ENCODE measurements at regions not wholly inside any gene's neighbourhood (a gene's known extent, or its start where the extent isn't known, plus 50 kb on each side); places are given as distances from the start of the nearest gene placed in this dataset.
"Not testable (repeated sequence)": the region's sequence is repeated elsewhere in the genome, so short reads cannot be mapped to it uniquely, and the experiment has no call there.

DNA sequence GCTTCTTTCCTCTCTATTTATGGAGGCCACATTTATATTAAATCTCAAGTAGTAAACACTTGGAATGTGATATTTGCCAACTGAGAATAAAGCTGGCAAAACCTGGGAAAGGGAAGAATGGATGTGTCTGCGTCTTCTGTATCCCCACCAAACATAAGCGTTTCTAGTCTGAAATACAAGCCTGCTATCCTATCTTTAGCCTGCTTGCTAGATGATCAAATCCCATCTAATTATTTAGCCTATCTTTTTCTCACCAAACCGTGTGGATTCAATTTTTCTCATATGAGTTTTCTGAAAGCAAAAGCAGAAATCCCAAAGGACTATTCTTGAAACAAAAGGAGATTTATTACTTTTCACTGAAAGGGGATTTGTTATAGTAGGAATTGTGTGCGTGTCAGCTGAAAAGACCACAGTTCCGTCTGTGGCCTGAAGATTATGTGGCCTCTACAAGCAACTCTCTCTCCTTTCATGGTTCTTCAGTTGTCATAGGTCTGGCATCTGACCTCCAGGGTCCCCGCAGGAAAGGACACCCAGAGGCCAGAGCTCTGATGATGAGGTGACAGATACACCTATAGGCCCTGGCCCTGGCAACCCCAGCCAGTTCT is 266.0 kb upstream of the MCTP2 start:
- intact Hi-C loops (cut with micrococcal nuclease) = no loop called here

DNA sequence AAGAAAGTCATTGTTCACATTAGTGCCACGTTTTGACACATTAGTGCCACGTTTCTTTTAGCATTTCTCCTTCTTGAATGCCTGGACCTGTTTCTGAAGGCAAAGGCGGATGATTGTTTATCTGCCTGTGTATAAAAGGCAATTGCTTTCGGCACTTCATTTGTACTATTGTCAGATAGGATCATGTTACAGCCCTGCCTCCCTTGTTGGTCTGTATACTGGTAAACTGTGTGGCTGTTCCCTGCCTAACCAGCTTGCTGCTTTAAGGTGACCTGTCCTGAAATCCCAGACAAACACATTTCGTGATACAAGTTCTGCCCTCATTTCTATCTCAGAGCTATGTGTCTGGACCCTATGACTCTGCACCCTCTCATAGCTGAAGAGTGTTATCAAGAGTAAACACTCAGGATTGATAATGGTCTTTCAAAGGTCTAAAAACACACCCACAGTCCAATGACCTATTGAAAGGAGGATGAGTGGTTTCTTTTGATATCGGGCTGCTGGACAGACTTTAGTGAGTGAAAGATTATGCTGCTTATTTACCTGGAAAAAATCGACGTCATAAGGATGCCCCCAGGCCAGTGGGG is 276.3 kb upstream of the MCTP2 start:
- intact Hi-C loops (cut with micrococcal nuclease) = no loop called here

DNA sequence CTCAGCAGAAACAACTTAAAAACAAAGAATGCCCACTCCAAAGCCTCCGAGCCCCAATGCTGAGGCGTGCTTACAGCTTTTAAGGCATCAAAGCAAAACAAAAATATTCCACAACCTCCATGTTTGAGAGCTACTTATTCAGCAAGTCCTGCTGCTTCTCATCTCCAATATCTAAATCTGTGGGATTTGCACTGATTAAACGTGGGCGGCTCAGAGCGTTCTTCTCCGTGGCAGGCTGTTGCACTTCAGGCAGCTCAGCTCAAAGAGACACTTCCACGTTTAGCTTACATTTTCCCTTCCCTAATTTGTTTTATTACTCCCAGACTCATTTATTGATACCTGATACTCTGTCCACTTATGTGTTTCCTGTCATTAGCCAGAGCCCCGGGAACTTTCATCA is 282.6 kb upstream of the MCTP2 start:
- intact Hi-C loops (cut with micrococcal nuclease) = no loop called here

DNA sequence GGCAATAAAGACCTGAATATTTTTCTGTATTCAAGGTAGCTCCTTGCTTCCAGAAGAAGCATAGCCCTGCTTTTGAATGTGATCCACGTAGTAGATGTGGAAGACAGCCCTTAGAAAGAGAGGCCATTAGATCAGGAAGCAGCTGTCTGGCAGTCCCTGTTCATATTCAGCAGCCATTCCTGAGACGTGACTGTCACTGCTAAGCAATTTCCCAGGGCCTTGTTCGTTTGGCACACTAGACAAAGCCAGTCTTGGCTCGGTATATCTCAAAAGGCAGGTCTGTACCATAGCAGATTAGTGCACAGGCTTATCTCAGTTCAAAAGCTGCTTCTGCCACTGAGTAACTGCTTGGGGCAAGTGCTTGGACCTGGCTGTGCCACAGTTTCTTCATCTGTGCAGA is 287.8 kb upstream of the MCTP2 start:
- intact Hi-C loops (cut with micrococcal nuclease) = no loop called here

DNA sequence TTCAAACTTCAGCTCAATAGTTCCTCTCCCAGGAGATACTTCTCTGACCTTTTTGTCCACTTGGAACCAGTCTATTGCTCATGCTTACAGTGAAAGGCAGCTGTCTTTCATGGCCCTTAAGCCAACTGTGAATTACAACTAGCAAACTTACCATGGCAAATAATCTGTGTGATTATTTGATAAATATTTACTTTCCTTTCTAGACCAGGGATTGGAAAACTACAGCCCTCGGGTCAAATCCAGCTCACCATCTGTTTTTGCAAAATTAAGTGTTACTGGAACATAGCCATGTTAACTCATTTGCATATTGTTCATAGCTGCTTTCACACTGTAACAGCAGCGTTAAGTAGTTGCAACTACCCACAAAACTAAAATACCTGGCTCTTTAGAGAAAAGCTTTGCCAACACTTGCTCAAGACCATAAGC is 289.1 kb upstream of the MCTP2 start:
- intact Hi-C loops (cut with micrococcal nuclease) = no loop called here

DNA sequence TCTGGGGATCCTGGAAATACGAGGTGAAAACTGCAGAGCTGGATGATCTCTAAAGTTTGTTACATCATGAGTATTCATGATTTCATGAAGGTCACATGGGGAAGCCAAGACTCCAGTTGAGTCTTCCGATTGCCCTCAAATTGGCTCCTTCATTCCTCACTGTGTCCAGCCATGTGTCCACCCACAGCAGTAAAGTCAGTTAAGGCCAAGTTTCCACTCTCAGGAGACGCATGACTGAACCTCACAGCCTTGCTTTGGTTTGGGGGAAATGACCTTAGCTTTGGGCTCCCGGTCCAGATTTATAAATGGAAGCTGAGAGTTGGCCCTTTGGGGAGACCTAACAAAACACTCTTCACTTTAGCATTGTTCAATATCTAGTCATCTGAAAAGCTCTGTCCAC is 289.7 kb upstream of the MCTP2 start:
- intact Hi-C loops (cut with micrococcal nuclease) = no loop called here

DNA sequence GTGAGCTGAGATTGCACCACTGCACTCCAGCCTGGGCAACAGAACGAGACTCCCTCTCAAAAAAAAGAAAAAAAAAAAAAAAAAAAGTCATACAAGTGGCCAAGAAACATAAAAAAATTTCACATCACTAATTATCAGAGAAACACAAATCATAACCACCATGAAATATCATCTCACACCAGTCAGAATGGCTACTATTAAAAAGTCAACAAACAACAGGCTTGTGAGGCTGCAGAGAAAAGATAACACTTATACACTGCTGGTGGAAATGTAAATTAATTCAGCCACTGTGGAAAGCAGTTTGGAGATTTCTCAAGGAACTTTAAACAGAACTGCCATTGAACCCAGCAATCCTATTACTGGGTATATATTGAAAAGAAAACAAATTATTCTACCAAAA is 291.1 kb upstream of the MCTP2 start:
- intact Hi-C loops (cut with micrococcal nuclease) = no loop called here

DNA sequence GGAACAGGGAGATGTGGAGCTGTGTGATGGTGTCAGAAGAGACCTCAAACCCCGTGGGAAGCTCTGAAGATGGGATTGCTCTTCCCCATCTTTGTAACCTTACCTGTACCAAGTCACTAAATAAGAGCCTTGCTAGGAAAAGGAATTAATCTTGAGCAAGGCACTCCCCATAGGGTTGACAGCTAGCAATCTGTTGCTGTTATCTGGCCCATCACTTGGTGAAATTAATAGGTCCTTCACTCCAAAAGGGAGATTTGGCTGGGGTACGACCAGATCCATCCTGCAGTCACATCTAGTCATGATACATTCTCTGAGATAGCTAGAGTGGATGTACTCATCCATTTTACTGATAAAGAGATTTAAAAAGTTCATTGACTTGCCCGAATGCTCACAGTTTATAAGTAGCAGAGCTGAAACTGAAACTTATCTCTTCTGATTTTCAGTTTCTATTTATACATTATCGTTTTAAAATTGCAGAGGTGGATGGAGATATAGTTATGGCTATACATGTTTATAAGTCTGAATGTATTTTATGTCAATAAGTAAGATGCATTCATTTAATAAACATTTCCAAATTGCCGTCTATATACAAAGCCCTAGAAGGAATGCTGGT is 299.1 kb upstream of the MCTP2 start:
- intact Hi-C loops (cut with micrococcal nuclease) = no loop called here

DNA sequence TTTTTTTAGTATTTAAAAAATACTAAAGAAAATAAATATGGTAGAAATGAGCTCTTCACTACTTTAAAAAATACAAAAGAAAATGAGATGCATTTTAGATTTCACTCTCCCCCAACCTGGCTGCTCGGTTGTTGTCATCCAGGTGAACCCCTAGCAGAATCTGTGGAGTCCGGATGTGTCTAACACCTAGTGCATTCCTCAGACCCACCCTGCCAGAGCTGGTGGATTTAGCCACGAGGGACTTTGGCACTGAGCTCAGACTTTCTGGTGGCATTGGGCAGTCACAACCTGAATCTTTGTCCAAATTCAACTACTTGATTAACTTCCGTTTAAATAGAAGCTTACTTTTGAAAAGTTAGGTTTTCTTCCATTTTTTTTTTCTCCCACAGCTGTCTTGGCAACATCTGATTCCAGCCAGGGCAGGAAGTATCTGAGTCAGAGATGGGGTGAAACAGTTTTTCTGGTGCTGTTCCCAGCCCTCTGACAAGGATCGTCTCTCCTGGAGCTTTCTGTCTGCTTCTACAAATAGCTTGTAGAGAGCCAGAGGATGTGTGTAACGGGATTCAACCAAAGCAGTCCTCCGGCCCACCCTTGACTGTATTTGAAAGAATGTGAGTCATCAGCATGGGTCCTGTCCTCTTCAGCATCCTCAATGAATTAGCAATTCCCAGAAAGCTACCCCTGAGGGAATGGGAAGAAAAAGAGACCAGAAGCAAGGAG is 301.8 kb upstream of the MCTP2 start:
- intact Hi-C loops (cut with micrococcal nuclease) = no loop called here

DNA sequence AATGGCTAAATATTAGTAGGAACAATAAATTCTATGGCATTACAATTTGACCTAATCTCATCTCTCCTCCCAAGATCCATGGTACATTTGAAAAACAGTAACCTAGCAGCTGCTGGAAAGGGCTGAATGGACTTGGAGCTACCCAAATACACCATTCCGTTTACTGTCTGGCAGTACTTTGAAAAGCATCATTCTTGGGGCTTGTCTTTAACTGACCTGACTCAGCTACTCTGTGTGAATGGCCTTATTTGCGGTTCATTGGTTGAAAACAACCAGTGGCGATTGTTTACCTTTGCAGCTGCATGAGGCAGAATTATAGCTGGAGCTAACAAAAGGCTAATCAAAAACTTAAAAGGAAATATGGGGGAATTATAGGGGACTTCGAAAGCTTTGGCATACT is 311.2 kb upstream of the MCTP2 start:
- intact Hi-C loops (cut with micrococcal nuclease) = no loop called here

DNA sequence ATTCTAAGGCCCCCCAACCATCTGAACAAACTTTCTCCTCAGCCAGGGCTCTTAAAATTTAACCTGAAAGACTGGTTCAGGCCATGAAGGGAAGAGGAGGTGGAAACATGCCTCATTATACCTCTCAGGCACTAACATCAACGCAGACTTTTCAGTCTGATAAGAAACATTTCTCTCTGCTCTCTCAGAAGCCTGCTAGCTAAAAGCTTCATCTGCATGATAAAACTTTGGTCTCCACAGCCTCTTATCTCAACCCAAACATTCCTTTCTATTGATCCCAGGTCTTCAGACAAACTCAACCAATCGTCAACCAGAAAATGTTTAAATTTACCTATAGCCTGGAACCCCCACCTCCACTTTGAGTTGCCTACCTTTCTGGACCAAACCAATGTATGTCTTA is 312.6 kb upstream of the MCTP2 start:
- intact Hi-C loops (cut with micrococcal nuclease) = not testable (repeated sequence)

DNA sequence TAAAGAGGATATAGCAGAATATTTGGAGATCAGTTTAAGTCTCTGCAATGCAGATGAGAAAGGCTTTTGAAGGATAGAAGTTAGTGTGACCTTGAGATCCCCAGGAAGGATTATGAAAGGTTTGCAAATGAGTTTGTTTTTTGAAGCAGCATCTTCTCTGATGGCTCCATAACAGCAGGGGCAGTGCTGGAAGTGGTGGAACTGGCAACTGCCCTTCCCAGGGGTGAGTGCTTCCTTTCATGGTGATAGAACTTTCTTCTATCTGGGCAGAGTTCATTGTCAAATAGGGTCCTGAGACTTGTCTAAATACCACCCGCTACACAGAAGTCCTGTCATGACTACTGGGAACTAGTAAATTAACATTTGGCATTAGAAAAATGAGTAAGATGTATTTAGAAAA is 314.2 kb upstream of the MCTP2 start:
- intact Hi-C loops (cut with micrococcal nuclease) = no loop called here

DNA sequence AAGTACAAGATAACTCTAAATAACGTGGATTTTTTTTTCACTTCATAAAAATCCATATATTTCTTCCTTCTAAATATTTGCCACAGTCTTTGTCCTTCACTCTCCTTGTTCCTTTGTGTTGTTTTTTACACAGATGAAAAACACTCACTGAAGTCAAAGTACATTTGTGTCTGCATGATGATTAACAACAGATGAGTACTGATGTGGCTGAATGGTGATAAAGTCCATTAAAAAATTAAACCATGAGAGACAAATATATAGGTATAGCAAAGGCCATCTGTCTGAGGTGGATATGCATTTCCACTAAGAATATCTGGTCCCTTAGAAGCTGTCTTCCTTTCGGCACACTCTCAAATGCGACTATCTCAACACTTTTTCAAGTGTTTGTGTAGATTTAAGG is 317.5 kb upstream of the MCTP2 start:
- intact Hi-C loops (cut with micrococcal nuclease) = no loop called here

DNA sequence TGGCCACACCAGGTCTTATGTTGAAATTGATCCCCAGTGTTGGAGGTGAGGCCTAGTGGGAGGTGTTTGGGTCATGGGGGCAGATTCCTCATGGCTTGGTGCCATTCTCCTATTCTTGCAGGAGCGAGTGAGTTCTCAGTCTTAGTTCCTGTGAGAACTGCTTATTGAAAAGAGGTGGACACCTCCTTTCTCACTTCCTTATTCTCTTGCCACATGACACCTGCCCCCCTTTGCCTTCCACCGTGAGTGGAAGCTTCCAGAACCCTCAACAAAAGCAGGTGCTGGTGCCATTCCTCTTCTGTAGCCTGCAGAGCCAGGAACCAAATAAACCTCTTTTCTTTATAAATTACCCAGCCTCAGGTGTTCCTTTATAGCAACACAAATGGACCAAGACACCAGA is 318.1 kb upstream of the MCTP2 start:
- intact Hi-C loops (cut with micrococcal nuclease) = no loop called here

DNA sequence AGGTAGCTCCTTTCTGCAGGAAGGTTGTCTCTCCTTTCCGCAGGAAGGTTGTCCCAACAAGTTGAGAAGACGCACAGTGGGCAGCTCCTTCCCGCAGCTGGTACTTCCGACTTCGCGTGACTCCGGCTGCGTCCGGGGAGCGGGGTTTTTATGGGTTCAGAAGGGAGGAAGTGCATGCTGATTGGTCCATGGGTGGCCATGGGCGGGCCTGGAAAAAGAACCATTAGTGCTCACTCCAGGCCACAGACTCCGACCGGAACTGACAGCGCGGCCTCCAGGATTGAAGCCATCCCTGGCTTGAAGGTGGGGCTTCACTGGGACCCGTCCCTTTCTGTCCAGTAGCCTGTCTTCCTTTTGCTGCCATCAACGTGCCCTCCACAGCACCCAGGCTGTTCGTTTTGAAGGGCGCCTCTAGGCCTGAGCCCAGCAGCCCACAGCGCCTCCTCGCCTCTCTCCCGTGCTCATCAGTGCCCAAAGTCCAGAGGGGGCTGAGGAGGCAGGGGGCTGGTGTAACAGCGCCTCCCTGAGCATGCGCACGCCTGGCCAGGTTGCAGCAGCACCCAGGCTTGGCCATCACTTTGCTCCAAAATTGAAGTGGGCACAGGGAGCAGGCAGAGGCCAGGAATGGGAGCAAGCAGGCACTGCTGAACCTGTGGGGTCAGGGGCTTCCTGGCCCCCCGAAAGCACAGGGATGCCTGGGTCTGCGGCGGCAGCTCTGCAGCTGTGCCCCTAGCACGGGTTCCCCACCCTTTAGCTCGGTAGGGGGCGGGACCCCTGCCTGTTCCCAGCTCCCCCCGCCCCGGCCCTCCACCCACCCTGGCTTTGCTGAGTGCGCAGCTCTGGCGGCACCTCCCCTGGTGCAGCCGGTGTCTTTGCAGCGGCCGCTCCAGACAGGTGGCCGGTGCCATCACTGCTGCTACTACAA is 330.6 kb upstream of the MCTP2 start:
- intact Hi-C loops (cut with micrococcal nuclease) = no loop called here

DNA sequence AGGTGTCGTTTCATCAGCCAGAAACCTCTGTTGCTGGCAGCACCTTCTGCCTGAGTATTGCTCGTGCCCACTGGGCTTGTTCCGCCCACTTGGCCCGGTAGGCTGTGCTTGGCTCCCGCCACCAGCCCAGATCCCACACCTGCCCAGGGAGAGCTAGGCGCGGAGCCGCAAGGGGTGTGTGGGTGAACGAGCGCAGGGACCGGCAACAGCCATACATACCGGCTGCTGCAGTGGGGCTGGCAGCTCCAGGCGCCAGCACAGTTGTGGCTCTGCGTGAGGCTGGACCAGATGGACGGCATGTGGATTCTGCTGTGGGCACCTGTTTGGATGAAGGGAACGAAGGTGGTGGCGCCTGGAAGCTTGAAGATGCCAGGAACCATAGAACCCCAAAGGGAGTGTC is 331.5 kb upstream of the MCTP2 start:
- intact Hi-C loops (cut with micrococcal nuclease) = no loop called here

DNA sequence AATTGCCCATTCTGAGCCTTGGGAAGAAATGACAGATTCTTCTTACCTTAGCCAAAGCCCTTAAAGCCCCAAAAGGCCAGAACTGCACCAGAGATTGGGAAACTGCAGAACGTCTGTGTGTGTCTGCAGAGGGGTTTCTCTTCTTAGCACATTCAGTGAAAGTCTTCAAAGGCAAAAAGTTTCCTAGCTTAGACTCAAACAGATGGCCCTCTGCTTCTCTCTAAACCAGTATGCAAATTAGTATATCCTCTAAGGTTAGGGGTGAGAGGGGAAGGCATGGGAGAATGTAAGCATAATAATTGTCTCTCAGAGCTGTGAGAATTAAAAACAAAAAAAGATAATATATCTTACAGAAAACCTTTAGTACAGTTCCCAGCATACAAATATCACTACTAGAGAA is 334.0 kb upstream of the MCTP2 start:
- intact Hi-C loops (cut with micrococcal nuclease) = no loop called here

DNA sequence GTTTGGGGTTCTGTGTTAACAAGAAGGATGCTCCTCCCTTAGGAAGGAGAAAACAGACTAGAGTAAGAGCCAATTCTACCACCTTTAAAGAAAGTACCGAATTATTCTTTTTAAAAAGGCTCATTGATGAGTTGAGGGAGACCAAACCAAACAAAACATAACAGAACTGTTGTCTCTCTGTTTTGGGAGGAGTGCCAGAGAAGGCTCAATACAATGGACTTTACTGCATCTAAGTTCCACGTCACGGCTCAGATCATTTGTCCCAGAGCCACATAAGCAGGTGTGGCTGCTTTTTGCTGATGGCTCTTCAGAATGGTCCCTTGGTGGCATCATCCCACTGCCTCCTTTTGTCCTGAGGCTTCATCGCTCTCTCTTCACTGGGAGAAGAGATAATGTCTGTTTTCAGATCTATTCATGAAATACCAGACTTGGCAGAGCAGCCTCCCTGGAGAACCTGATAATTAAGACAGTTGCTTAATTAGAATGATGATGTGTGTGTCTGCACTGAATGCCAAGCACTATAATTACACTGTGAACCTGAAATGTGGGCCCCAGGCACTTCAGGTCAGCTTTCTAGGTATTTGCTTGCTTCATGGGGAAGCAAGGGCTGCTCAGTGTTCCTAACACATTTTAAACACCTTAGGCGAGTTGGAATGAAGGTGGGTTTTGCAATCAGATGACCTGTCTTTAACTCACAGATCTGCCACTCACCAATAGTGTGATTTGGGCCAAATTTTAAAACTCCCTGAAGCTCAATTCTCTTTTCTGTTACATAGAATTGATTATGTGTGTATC is 335.2 kb upstream of the MCTP2 start:
- intact Hi-C loops (cut with micrococcal nuclease) = no loop called here

DNA sequence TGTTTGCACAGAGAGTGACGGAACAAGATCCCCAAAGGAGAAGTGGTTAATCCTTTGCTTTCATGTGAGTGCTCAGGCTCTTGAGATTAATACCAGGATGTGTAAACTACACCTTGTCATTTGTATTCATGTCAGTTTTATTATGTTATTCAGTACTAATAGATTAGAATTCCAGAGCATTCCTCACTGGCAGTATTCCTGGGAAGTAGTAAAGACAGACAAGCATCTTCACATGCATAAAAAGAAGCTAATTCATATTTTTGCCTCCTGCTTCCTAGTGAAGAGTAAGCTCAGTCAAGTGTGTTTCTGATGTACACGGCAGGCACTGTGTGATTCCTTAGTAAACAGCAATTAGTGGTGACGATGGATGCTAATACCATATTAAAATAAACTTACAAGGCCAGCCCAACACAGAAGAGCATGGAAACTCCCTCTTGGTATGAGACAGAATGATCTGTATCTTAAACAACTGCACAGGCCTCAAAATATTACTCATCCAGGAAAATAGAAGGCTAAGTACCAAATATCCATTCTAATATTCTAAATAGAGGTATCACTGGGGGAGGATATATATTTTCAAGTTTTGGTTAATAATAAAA is 336.8 kb upstream of the MCTP2 start:
- intact Hi-C loops (cut with micrococcal nuclease) = no loop called here

DNA sequence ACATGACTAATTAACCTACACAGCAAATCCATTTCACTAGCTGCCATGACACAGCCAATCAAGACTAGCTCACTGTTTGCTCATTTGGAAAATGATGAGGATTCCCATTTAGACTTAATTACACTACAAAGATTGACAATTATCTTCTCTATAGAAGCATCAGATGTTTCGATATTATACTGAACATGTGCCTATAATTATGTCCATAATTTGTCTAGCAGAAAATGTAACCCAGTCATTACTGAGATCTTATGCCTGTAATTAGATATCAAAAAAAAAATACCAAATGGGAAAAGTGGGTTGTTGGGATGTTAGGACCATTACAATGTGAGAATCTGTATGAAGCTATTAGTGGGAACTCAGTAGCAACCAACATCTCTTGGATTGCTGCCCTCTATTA is 344.2 kb upstream of the MCTP2 start:
- intact Hi-C loops (cut with micrococcal nuclease) = no loop called here

All from T-helper 2 cell treated with Interferon-gamma antibody and Interleukin-4, amounts not matched to agents 100 ng/mL and 5 ng/mL, for 36 hours (primary cell).